Pons (tissue), 1 donor: ENCODE measurements at regions not wholly inside any gene's neighbourhood (a gene's known extent, or its start where the extent isn't known, plus 50 kb on each side); places are given as distances from the start of the nearest gene placed in this dataset.

Source experiments
- DNase-seq: peaks from one replicate; pipeline ENCODE4 v3.0.0-alpha.2; 2016; ENCODE audit warnings: low spot score

DNA sequence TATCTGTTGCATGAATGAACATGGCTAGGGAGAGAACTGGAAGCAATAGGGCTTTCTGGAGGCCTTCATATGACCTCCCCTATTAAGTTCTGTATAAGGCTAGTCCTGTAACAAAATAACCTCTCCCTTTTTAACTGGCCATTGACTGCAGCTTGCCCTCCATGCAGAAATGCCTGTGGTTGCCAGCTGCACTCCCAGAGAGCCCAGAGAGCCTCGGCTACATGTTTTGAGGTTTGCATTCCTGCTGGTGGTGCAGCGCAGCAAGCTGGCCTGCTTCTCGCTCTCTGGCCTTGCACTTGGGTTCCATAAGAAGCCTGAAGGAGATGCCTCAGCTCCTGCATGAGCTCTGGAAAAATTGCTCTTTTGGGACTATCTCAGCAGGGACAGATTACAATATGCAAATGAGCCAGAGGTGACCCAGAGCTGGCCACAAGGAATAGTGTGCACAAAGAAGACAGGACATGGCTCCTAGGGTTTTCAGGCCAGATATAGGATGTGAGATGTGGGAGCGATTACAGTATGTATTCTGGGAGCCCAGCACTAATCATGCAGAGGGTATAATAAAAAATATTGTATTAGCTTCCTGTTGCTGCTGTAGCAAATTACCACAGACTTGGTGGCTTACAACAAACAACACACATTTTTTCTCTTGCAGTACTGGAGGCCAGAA, 186.7 kb downstream of the INSIG2 start:
- no peak for DNase-seq

- DNase-seq = no peak
Observed at GRCh38 chr2:118272391-118272790, 184.1 kb downstream of the INSIG2 start.

GRCh38 chr2:118269408-118270051, 181.3 kb downstream of the INSIG2 start:
- DNase-seq = no peak

GRCh38 chr2:118268268-118268667, 180.0 kb downstream of the INSIG2 start:
- DNase-seq = no peak

GRCh38 chr2:118265873-118266455, 177.7 kb downstream of the INSIG2 start:
- no peak for DNase-seq

- DNase-seq = no peak
Observed at GRCh38 chr2:118264232-118264990, 176.1 kb downstream of the INSIG2 start.

DNA sequence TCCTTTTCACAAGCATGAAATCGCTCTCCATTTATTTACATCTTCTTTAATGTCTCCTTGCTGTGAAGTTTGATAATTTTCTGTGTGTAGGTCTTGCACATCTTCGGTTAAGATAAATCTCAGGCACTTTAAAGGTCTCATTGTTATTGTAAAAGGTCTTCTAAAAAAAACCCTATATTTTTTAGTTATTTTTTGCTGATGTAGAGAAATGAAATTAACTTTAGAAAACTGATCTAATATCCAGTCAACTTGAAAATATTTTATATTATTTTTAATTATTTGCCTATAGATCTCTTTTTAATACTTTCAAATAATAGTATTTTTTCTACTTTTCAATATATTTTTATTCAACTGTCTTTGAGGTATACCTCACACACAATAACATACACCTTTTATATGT, 169.4 kb downstream of the INSIG2 start:
- DNase-seq = no peak

GRCh38 chr2:118255771-118256372, 167.6 kb downstream of the INSIG2 start:
- DNase-seq = no peak

DNA sequence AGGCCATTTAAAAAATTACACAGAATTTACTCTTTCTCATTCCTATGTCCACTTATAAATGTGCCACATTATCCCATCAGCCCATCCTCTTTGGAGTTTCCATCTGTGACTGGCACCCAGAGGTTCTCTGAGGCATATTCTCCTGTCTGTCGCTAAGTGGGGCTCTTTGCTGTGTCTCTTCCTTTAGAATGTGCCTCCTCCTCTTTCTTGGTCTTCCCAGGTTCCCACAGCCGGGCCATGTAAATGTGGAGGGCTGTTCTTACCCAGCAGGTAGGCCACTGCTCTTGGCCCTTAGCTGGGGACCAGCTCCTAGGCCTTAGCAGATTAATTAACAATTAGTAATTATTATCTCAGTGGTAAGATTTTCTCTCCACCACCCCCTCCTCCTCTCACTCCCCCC, 167.0 kb downstream of the INSIG2 start:
- no peak for DNase-seq

GRCh38 chr2:118254116-118254515, 165.8 kb downstream of the INSIG2 start:
- DNase-seq = no peak

- DNase-seq = no peak
Observed at GRCh38 chr2:118251427-118251826, 163.2 kb downstream of the INSIG2 start.

GRCh38 chr2:118250463-118250862, 162.2 kb downstream of the INSIG2 start:
- no peak for DNase-seq

DNA sequence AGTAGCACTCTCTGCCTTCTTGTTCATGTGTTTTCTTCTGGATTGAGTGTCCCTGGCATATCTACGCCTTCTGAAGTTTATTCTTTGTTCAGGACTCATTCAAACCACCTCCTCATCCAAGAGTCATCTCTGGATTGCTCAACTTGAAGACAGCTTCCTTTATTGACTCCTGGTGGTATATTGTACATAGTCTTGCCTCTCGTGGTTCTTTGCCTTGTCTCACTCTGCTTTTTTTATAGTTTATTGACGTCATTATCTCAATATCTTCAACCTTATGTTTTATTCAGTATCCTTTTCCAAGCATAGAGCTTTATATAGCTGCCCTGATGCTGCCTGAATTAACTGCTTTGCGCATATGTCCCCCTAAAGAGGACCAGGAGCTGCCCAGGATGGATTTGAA, 161.7 kb downstream of the INSIG2 start:
- DNase-seq = no peak

DNA sequence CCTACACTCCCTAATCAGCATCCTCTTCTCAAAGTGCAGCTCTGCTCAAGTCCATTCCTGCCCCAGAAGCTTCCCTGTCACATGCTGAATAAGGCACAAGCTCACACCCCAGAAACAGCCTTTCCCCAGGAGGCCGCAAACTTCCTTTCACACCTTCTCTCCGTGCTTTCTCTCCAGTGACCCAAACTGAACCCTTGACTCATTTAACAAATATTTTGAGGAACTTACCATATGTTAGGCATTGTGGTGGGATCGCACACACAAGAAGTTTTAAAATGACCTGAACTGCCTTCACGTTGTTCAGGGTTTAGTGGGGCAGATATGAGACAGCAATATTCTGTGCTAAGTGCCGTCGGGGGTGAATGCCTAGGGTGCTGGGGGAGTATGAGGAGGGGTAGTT, 161.3 kb downstream of the INSIG2 start:
- DNase-seq = no peak

DNA sequence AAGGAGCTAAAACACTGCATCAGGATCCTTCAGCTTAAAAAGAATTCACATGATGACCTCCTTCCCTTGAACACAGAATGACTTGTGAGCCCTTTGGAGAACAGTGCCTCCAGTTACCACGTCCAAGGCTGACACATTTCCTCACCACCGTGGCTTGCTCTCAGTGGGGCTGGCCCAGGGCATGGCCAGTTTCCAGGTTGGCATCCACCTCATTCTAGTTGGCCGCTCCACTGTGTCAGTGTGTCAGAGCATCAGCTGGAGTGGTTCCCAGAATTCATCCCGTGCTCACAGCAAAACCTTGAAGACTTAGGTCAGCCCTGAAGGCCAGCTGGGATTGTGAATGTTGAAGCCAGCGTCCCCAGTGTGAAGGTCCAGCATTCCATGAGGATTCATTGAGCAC, 158.5 kb downstream of the INSIG2 start:
- no peak for DNase-seq

DNA sequence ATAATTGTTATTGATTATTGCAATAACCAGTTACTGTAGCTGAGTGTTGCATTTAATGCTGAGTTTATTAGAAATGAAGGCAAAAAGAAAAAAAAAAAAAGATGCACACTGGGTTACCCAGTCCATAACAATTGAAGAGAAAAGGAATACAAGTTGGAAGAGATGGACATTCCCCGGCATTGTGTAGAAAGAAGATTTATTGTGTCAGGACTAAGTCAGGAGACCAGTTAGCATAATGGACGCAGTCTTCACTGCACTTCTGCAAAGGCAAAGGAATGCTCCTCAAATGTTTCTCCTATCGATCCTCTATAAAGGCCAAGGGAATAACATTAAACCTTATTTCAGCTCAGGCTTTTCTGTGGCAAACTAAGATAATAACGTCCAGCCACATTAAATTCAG, 157.8 kb downstream of the INSIG2 start:
- no peak for DNase-seq

GRCh38 chr2:118244686-118245085, 156.4 kb downstream of the INSIG2 start:
- DNase-seq = no peak

DNA sequence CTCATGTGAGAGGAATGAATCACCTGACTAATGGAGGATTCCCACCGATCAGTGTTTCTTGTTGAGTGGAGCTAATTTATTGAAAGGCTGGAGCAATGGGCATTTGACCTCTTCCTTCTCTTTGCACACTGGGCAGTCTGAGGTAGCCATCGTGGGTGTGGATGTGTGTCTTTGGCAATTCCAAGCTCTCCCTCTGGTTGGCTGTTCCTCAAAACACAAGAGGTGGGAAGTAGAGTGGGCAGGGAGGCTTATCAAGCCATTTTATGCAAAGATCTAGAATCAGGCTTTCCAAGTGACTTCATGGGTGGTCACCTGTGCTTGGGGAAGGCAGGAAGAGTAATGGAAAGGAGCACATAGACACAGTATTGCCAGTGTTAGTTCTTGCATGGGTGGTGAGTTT, 154.8 kb downstream of the INSIG2 start:
- DNase-seq = no peak

DNA sequence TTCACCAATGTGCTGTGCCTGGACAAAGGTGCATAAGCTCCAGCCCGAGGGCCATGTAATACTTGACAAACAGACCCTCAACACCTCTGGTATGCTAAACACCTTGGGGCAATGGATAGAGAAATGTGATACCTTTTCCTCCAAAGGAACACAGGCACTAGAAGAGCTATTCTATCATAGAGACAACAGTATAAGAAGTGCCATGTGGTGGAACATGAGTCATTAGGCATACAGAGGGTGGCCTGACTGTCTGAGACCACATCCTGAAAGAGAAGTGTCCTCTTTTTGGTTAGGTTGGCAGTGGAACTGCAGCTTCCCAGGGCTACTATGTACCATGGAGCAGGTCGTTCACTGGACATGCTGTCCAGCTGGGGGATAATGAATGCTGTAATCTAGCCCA, 153.9 kb downstream of the INSIG2 start:
- DNase-seq = no peak

- no peak for DNase-seq
Observed at GRCh38 chr2:118241128-118241527, 152.9 kb downstream of the INSIG2 start.

DNA sequence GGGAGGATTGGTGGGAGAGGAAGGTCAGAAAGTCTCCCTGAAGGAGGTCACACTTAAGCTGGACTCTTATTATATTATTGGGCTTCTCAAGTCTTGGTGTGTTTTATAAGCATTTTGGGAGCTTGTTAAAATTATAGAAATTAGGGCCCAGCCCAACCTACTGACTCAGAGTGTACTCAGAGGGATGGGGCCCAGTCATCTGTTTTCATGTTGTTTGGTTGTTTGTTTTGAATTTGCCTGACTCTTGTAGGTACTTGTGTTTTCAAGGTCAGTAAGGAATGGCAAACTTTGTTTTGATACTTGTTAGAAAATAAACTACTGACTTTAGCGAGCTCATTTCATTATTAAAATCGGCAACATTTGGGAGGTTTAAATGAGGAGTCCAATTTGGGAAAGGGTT, 152.0 kb downstream of the INSIG2 start:
- DNase-seq = no peak

- DNase-seq = no peak
Observed at GRCh38 chr2:118239284-118239683, 151.0 kb downstream of the INSIG2 start.

GRCh38 chr2:118237451-118237850, 149.2 kb downstream of the INSIG2 start:
- no peak for DNase-seq
